ENCODE measurements at regions not wholly inside any gene's neighbourhood (a gene's known extent, or its start where the extent isn't known, plus 50 kb on each side); places are given as distances from the start of the nearest gene placed in this dataset.

DNA sequence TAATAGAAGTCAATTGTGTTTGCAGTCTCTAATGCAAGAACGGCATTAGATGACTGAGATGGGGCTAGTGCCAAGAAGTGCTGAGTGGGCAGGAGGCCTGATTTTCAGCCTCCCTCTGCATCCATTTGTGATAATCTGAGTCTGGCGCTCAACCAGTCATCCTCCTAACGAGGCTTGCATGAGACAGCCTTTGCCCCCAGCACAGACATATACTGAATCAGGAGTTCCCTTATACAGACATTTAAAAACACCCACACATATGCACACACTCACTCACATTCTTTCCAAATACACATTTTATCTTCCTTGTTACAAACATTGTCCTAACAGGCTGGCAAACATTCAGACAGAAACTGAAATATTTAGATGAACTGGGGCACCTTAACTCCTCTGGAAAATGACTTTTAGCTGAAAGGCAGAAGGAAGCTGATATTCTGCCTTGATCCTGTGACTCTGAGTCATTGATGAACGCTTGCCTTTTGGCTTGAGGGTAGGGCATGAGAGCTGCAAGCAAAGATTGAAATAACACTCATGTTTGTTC is 562.3 kb downstream of the DHX35 start:
- Histone ChIP-seq H3K4me3 (ENCODE audit: low read length) (no peak overlapping the region), H3K36me3 (ENCODE audit: control insufficient read depth in 2 of 3, insufficient read depth in 3 of 3, low read length in 3 of 3) (no peaks in the 10 kb centered on the region), H3K4me1 (ENCODE audit: control insufficient read depth in 2 of 2, insufficient read depth in 2 of 2, low read length in 2 of 2) (no peaks in the 10 kb centered on the region), H3K27me3 (ENCODE audit: control insufficient read depth in 2 of 2, insufficient read depth in 2 of 2, low read length in 2 of 2) (no peaks in the 10 kb centered on the region), H3K27ac (ENCODE audit: low read depth, low read length) (no peak overlapping the region), H3K9me3 (ENCODE audit: control insufficient read depth in 2 of 3, low read length in 3 of 3) (no peaks in the 10 kb centered on the region)
- ATAC-seq (no peak), DNase-seq (no peak)
- intact Hi-C loops (cut with micrococcal nuclease) = no loop called here
- Mint-ChIP-seq H3K27ac (no peak overlapping the region), H3K9me3 (peaks cover 0 to 6% (median 3%) of the 10 kb centered on the region in 11 donors), H3K4me1 (no peaks in the 10 kb centered on the region), H3K4me3 (no peak overlapping the region), H3K36me3 (no peaks in the 10 kb centered on the region), H3K27me3 (peaks cover 0 to 4% (median 0%) of the 10 kb centered on the region in 5 donors)
- ChIA-PET POLR2A (no interaction called here), CTCF (no interaction called here)

DNA sequence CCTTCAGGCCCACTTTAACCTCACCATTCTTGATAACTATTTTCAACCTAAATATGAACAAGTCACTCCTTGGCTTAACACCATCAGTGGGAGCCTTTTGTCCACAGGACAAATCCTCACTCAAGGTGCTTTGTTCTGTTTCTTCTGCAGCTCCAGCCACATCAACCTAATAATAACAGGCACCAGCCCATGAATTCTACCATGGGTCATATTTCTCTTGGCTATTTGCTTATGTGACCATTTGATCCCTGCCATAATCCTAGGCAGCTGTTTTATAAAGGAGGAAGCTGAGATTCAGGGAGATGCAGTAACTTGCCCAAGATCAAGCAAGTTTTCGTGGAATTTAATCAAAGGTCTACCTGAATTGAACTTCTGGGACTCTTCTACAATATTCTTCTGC is 561.3 kb downstream of the DHX35 start:
- no peaks in the 10 kb centered on the region for H3K4me1 ChIP-seq (ENCODE audit: control insufficient read depth in 2 of 2, insufficient read depth in 2 of 2, low read length in 2 of 2)
- intact Hi-C loops (cut with micrococcal nuclease) = no loop called here
- H3K27me3 ChIP-seq (ENCODE audit: control insufficient read depth in 2 of 2, insufficient read depth in 2 of 2, low read length in 2 of 2) = no peaks in the 10 kb centered on the region
- H3K36me3 ChIP-seq (ENCODE audit: control insufficient read depth in 2 of 3, insufficient read depth in 3 of 3, low read length in 3 of 3) = no peaks in the 10 kb centered on the region
- POLR2A ChIA-PET = no interaction called here
- DNase-seq = no peak
- Mint-ChIP-seq H3K9me3 (peaks cover 0 to 6% (median 3%) of the 10 kb centered on the region in 11 donors), H3K27me3 (peaks cover 0 to 4% (median 0%) of the 10 kb centered on the region in 5 donors), H3K4me3 (no peak overlapping the region), H3K27ac (no peak overlapping the region), H3K36me3 (no peaks in the 10 kb centered on the region), H3K4me1 (no peaks in the 10 kb centered on the region)
- no peak for ATAC-seq
- no peaks in the 10 kb centered on the region for H3K9me3 ChIP-seq (ENCODE audit: control insufficient read depth in 2 of 3, low read length in 3 of 3)
- CTCF ChIA-PET = no interaction called here
- no peak overlapping the region for H3K27ac ChIP-seq (ENCODE audit: low read depth, low read length)
- H3K4me3 ChIP-seq (ENCODE audit: low read length) = no peak overlapping the region

DNA sequence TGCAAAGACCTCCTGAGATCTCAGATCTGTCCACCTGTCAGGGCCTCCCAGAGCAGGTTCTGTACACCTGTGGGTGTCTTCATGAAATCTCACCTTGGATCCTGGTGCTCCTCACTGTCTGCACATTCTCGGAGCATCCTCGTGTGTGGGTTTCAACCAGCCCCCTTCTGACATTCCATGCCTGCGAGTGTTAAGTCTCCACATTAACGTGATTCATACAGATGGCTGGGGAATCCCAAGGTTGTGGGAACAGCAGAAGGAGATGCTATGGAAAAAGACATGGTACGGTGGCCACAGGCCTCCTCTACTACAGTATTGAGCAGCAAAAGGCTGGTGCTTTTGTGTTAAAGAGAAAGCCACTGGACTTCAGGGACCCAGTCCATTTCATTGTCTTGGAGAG is 556.5 kb downstream of the DHX35 start:
- no peaks in the 10 kb centered on the region for H3K27me3 ChIP-seq (ENCODE audit: control insufficient read depth in 2 of 2, insufficient read depth in 2 of 2, low read length in 2 of 2)
- Mint-ChIP-seq H3K4me3 (no peak overlapping the region), H3K9me3 (peaks cover 2 to 12% (median 6%) of the 10 kb centered on the region in 11 donors), H3K27ac (no peak overlapping the region), H3K4me1 (no peaks in the 10 kb centered on the region), H3K27me3 (peaks cover 0 to 10% (median 0%) of the 10 kb centered on the region in 5 donors), H3K36me3 (peaks cover 0 to under 1% (median 0%) of the 10 kb centered on the region in 5 donors)
- CTCF ChIA-PET = no interaction called here
- H3K4me3 ChIP-seq (ENCODE audit: low read length) = no peak overlapping the region
- H3K27ac ChIP-seq (ENCODE audit: low read depth, low read length) = no peak overlapping the region
- POLR2A ChIA-PET = no interaction called here
- ATAC-seq (no peak), DNase-seq (no peak)
- H3K9me3 ChIP-seq (ENCODE audit: control insufficient read depth in 2 of 3, low read length in 3 of 3) = no peaks in the 10 kb centered on the region
- intact Hi-C loops (cut with micrococcal nuclease) = no loop called here
- H3K4me1 ChIP-seq (ENCODE audit: control insufficient read depth in 2 of 2, insufficient read depth in 2 of 2, low read length in 2 of 2) = no peaks in the 10 kb centered on the region
- no peaks in the 10 kb centered on the region for H3K36me3 ChIP-seq (ENCODE audit: control insufficient read depth in 2 of 3, insufficient read depth in 3 of 3, low read length in 3 of 3)

DNA sequence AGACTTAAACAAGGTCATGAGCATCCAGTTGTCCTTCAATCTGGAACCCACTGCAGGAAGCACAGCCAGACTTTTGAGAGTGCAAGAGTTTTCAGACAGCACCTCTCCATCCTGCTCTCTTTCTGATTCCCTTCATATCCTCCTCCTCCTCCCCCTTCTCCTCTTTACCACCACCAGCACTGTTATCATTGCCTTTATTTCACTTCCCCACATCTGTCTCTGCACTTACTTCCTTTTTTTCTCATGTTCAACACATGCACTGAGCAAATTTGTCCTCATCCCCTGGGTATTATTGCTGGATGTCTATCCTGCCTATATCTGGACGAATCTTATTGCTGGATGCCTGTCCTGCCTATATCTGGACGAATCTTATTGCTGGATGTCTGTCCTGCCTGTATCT is 554.8 kb downstream of the DHX35 start:
- Mint-ChIP-seq H3K9me3 (peaks cover 2 to 16% (median 5%) of the 10 kb centered on the region in 11 donors), H3K27me3 (peaks cover 0 to 10% (median 0%) of the 10 kb centered on the region in 5 donors), H3K36me3 (peaks cover 0 to 3% (median 0%) of the 10 kb centered on the region in 5 donors), H3K4me3 (no peak overlapping the region), H3K27ac (no peak overlapping the region), H3K4me1 (no peaks in the 10 kb centered on the region)
- CTCF ChIA-PET = no interaction called here
- DNase-seq (no peak), ATAC-seq (no peak)
- Histone ChIP-seq H3K27me3 (ENCODE audit: control insufficient read depth in 2 of 2, insufficient read depth in 2 of 2, low read length in 2 of 2) (no peaks in the 10 kb centered on the region), H3K4me1 (ENCODE audit: control insufficient read depth in 2 of 2, insufficient read depth in 2 of 2, low read length in 2 of 2) (no peaks in the 10 kb centered on the region), H3K36me3 (ENCODE audit: control insufficient read depth in 2 of 3, insufficient read depth in 3 of 3, low read length in 3 of 3) (no peaks in the 10 kb centered on the region), H3K27ac (ENCODE audit: low read depth, low read length) (no peak overlapping the region), H3K9me3 (ENCODE audit: control insufficient read depth in 2 of 3, low read length in 3 of 3) (no peaks in the 10 kb centered on the region), H3K4me3 (ENCODE audit: low read length) (no peak overlapping the region)
- POLR2A ChIA-PET = no interaction called here
- intact Hi-C loops (cut with micrococcal nuclease) = no loop called here

DNA sequence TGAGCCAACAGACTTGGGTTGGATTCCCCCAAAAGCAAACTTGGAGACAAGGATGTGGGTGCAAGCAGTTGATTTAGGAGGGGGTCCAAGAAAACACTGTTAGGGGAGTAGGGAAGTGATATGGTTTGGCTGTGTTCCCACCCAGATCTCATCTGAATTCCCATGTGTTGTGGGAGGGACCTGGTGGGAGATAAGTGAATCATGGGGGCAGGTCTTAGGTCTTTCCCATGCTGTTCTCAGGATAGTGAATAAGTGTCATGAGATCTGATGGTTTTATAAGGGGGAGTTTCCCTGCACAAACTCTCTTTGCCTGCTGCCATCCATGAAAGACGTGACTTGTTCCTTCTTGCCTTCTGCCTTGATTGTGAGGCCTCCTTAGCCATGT is 542.6 kb downstream of the DHX35 start:
- Mint-ChIP-seq H3K4me3 (no peak overlapping the region), H3K9me3 (peaks cover 0 to 12% (median 1%) of the 10 kb centered on the region in 11 donors), H3K36me3 (no peaks in the 10 kb centered on the region), H3K27me3 (peaks cover 0 to 4% (median 0%) of the 10 kb centered on the region in 5 donors), H3K27ac (no peak overlapping the region), H3K4me1 (no peaks in the 10 kb centered on the region)
- no peak for DNase-seq
- H3K9me3 ChIP-seq (ENCODE audit: control insufficient read depth in 2 of 3, low read length in 3 of 3) = no peaks in the 10 kb centered on the region
- no peaks in the 10 kb centered on the region for H3K27me3 ChIP-seq (ENCODE audit: control insufficient read depth in 2 of 2, insufficient read depth in 2 of 2, low read length in 2 of 2)
- no peak overlapping the region for H3K4me3 ChIP-seq (ENCODE audit: low read length)
- no peaks in the 10 kb centered on the region for H3K36me3 ChIP-seq (ENCODE audit: control insufficient read depth in 2 of 3, insufficient read depth in 3 of 3, low read length in 3 of 3)
- ATAC-seq = no peak
- ChIA-PET CTCF (no interaction called here), POLR2A (no interaction called here)
- intact Hi-C loops (cut with micrococcal nuclease) = no loop called here
- H3K4me1 ChIP-seq (ENCODE audit: control insufficient read depth in 2 of 2, insufficient read depth in 2 of 2, low read length in 2 of 2) = no peaks in the 10 kb centered on the region
- no peak overlapping the region for H3K27ac ChIP-seq (ENCODE audit: low read depth, low read length)

DNA sequence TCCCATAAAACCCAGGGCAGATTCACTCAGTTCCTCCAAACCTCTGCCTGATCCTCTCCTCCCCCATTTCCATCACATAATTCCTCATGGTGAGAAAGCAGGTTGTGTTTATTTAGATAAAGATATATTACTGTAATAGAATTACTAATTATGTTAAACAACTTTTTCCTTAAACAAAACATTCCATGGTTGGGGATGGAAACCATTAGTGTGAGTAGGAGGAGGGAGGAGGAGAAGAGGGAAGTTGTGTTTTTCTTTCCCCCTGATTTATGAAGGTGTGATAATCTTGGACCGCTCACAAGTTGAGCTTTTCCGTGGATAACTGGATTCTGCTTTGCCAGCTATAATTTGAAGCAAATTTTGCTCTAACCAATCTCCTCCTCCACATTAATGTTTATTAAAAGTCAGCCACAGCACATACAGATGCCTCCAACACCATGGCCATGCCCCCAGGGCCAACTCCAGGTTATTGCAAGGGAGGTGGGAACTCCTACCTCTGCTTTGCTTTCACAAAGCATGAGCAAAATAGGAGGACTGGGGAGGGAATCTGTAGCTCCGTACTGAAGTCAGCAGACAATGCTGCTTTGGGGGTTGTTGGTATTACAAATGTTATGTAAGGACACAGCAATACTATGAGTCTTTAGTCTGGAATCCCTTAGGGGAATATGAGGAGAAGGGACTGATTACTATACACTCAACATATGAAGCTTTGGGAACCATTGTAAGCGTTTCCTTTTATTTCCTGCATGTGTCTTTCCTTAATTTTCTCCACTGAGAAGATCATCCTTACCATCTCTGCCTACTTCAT is 542.0 kb downstream of the DHX35 start:
- Histone ChIP-seq H3K36me3 (ENCODE audit: control insufficient read depth in 2 of 3, insufficient read depth in 3 of 3, low read length in 3 of 3) (no peaks in the 10 kb centered on the region), H3K27me3 (ENCODE audit: control insufficient read depth in 2 of 2, insufficient read depth in 2 of 2, low read length in 2 of 2) (no peaks in the 10 kb centered on the region), H3K27ac (ENCODE audit: low read depth, low read length) (no peak overlapping the region), H3K9me3 (ENCODE audit: control insufficient read depth in 2 of 3, low read length in 3 of 3) (no peaks in the 10 kb centered on the region), H3K4me1 (ENCODE audit: control insufficient read depth in 2 of 2, insufficient read depth in 2 of 2, low read length in 2 of 2) (no peaks in the 10 kb centered on the region), H3K4me3 (ENCODE audit: low read length) (no peak overlapping the region)
- ChIA-PET POLR2A (interaction anchor here (0.6 kb wide), 1 partner anchor 10 kb away, joined by 3 read pairs; no protein-coding TSS in a partner anchor), CTCF (no interaction called here)
- no peaks in the 10 kb centered on the region for H3K36me3 Mint-ChIP-seq
- H3K4me1 Mint-ChIP-seq = no peaks in the 10 kb centered on the region
- H3K9me3 Mint-ChIP-seq = peaks cover 0 to 9% (median 0%) of the 10 kb centered on the region in 11 donors
- ATAC-seq = no peak
- no peak for DNase-seq
- peaks cover 0 to 4% (median 0%) of the 10 kb centered on the region in 5 donors for H3K27me3 Mint-ChIP-seq
- intact Hi-C loops (cut with micrococcal nuclease) = no loop called here
- no peak overlapping the region for H3K27ac Mint-ChIP-seq
- H3K4me3 Mint-ChIP-seq = no peak overlapping the region

Data from naive thymus-derived CD4-positive, alpha-beta T cell (primary cell).